Fibroblast of the conjunctiva (primary cell): ENCODE measurements at regions not wholly inside any gene's neighbourhood (a gene's known extent, or its start where the extent isn't known, plus 50 kb on each side); places are given as distances from the start of the nearest gene placed in this dataset.
"Not testable (repeated sequence)": the region's sequence is repeated elsewhere in the genome, so short reads cannot be mapped to it uniquely, and the experiment has no call there.

ENCODE experiments used
- DNase-seq: peaks from one replicate; pipeline ENCODE4 v3.0.0-alpha.2; 2010; ENCODE audit warnings: low read depth

DNA sequence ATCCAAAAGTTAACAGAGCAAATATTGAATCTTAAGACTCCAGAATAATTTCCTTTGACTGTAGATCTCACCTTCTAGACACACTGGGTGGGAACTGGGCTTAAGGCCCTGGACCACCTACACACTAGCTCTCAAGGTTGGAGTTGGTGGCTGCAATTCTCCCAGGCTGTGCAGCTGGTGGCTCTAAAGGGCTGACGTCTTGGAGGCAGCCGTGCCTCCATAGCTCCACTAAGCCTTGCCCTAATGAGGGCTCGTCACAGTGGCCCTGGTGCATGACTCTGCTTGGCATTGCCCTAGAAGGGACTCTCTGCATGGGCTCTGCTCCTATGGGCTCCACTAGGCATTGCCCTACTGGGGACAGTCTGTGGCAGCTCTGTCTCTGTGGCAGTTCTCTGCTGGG is 1005.2 kb downstream of the CCSER2 start:
- DNase-seq, result no peak

DNA sequence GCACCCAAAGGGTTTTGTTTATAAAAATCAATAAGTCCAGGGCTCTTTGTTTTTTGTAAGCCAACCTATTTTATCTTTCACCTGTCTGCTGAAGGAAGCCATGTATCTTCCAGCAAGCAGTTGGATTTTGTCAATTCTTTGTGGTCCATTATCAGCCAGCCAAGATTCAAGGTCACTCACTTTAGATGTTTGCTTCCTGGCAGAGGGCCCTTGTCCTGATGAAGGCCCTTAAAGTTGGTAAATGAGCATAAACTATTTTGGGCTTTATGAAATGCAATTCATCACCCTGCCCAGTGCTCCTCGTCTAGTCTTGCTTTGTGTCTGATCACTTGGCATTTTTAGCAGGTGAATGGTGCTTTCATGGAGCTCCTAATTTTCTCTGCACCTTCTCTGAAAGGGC is 1004.2 kb downstream of the GRID1 start:
- no peak for DNase-seq

DNA sequence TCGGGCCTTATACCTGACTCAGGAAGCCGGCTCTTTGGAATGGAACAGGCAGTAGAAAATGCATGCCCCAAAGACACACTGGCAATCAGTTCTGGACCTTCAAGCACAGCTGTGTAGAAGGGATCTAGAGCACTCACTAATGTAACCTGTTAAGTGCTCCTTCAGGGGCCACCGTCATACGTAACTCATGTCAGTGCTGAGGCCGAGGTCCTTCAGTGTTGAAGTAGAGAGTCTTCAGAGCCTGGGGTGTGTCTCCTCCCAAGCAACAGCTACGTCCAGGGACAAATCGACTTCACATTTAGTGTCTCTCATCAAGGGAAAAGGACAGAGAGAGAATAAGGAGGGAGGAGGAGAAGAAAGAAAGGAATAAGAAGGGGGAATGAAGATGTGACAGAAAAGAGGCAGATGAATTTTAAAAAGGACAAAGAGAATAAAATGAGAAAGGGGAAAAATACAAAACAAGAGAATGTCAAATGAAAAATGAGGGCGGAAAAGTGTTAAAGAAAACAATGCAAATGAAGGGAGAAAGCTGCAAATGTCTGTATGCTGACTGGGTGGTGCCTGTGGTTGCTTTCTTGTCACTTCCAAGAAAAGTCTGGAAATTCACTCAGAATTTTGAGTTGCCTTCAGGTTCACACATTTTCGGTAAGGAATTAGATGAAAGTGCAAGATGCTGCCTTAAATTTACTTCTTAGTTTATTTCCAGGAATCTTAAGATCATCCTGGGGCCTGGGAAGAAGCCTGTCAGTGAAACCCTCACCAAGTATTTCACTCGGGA is 989.4 kb downstream of the GRID1 start:
- DNase-seq, result no peak

GRCh38 chr10:85379338-85379737 is 987.3 kb downstream of the GRID1 start:
- no peak for DNase-seq

DNA sequence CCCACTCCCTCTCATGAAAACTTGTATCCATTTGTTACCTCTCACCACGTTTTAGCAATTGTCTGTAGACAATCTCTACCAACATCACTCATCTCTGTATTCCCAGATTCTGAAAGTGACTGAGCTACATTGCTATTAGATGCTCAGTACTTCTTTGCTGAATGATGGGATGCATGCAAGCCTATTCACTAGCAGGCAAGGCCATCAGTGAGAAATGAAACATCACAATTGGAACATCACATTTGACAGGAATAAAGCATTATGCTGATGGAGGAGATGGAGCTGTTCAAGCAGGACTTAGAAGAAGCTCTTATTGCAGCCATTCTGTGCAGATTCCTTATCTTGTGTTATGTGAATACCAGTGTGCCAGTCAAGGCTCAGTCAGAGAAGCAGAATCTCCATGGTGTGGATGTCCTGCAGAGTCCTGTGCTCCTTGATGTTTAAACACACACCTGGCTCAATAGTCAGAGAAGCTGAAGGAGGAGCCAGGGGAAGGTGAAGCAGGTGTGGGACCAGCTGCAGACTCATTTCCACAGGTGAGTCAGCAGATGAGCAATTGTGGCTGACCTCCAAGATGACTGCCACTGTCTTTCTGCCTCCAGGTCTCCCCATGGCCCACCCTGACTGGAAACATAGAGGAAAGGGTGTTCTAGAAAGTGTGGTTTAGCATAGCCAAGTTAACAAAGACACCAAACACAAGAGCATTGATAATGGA is 965.5 kb downstream of the GRID1 start:
- no peak for DNase-seq

GRCh38 chr10:85402541-85402940 is 964.1 kb downstream of the GRID1 start:
- no peak for DNase-seq

GRCh38 chr10:85407088-85407487 is 959.5 kb downstream of the GRID1 start:
- no peak for DNase-seq

GRCh38 chr10:85408388-85408787 is 958.2 kb downstream of the GRID1 start:
- DNase-seq, result no peak

GRCh38 chr10:85410586-85410985 is 956.0 kb downstream of the GRID1 start:
- not testable (repeated sequence) for DNase-seq

DNA sequence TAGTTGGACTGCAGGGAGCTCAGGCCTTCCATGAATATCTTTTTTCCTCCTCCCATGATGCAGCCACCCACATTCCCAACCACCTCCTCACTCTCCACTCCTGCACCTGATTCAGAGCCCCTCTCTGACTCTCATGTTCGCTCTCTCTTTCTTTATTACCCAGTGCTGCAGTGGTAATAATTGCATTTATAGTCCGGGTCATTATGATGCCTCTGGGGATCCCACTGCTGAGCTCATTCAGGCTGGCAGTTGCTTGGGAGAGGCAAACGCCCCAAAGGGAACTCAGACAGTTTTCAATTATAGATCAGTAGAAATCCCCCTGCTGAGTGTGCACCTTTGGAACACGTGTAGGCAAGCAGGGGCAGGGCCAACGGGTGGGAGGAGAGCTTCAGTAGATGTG is 953.0 kb downstream of the GRID1 start:
- DNase-seq, result no peak

- DNase-seq, result no peak
Observed at GRCh38 chr10:85420501-85421191, 945.9 kb downstream of the GRID1 start.

DNA sequence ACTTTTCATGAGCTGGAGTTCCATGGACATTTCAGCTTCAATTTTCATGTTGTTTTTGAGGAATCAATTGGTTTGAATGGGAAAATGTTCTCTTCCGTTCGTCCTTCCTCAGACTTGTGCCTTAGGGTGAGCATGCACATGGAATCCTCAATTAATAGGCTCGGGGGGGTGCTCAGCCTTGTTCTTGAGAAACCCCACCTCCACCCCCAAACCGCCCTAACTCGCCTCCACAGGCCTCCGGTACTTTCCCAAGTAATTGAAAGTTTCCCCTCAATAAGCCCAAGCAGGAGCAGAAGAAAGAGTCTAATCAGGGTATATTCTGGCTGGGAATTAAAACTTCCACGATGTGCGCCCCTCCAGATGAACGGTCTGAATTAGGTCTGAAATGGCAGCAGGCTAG is 945.2 kb downstream of the GRID1 start:
- DNase-seq, result no peak

GRCh38 chr10:85429126-85429525 is 937.5 kb downstream of the GRID1 start:
- no peak for DNase-seq

- DNase-seq, result no peak
Observed at GRCh38 chr10:85430991-85431390, 935.6 kb downstream of the GRID1 start.

GRCh38 chr10:85433248-85433647 is 933.3 kb downstream of the GRID1 start:
- no peak for DNase-seq

GRCh38 chr10:85444868-85445267 is 921.7 kb downstream of the GRID1 start:
- DNase-seq, result no peak

DNA sequence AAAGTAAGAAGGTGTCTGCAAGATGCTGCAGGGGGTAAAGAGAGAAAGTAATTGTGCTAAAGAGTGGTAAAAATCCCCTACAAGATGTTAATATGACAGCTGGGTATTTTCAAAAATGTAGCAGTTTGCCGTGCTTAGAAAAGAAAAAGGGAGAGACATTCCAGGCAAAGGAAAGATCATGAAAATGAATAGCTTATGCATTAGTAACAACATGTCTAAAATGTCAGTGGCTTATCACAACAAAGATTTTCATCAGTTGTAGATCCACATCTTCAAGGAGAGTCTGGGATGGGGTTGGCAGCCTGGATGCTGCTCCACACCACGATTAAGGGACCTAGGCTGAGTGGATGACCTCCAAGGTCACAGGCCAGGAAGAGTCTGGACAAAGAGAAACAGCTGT is 920.9 kb downstream of the GRID1 start:
- DNase-seq, result no peak

DNA sequence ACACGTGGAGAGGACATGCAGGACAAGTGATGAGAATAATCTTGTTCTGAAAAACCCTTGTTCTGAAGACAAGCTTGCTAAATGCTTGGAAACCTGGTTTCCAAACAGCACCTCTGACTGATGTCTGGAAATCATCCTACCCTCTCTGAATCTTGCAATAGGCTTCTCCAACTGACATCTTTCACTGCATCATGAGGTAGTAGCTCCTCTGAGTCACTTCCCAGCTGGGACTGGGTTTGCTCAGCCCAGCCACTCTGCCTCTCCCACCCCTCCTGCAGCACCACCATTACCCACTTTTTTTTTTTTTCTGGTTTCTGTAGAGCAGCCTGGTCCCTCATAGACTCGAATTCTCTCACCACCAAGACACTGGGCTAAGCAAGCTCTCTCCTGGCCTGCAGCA is 919.8 kb downstream of the GRID1 start:
- DNase-seq, result no peak

GRCh38 chr10:85447690-85448089 is 918.9 kb downstream of the GRID1 start:
- no peak for DNase-seq

- DNase-seq, result no peak
Observed at GRCh38 chr10:85448716-85449115, 917.9 kb downstream of the GRID1 start.

GRCh38 chr10:85454386-85454785 is 912.2 kb downstream of the GRID1 start:
- DNase-seq, result no peak

DNA sequence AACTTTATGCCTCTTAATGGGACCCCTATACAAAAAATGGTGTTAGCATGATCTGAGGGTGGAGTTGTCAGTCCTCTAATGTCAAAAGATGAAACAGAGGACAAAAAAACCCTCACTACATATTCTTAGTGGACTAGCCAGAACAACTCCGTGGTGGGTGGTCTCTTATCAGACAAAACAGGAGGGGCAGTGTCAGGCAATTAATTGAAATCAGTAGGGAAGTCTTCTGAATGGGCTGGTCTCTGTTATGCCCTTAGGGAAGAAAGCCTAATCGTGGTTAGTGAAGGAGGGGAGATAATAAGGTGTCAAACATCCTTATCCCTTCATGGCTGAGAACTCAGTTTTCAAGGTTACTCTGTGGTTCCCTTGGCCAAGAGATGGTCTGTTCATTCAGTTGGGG is 909.4 kb downstream of the GRID1 start:
- DNase-seq, result no peak

GRCh38 chr10:85458324-85458723 is 908.3 kb downstream of the GRID1 start:
- DNase-seq, result no peak
